ENCODE measurements at regions not wholly inside any gene's neighbourhood (a gene's known extent, or its start where the extent isn't known, plus 50 kb on each side); places are given as distances from the start of the nearest gene placed in this dataset.
"Not testable (repeated sequence)": the region's sequence is repeated elsewhere in the genome, so short reads cannot be mapped to it uniquely, and the experiment has no call there.

DNA sequence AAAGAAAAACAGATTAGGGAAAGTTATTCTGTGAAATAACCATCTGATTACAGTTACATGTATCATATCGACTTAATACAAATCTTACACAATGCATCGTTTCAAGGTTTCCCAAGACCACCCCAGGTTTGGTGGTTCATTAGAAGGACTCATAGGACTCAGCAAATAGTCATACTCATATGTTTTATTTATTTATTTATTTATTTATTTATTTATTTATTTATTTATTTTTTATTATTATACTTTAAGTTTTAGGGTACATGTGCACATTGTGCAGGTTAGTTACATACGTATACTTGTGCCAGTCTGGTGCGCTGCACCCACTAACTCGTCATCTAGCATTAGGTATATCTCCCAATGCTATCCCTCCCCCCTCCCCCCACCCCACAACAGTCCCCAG, 1199.0 kb downstream of the FOXD4L5 start:
- POLR2A ChIA-PET; H3K27ac Mint-ChIP-seq; H3K9me3 Mint-ChIP-seq; H3K4me1 ChIP-seq (ENCODE audit: insufficient read depth, low read length); H3K36me3 Mint-ChIP-seq; H3K4me3 ChIP-seq (ENCODE audit: low read length); H3K36me3 ChIP-seq (ENCODE audit: insufficient read depth, low read length); H3K4me3 Mint-ChIP-seq; H3K4me1 Mint-ChIP-seq; H3K27me3 ChIP-seq (ENCODE audit: insufficient read depth, low read length, poor library complexity, severe bottlenecking); H3K9me3 ChIP-seq (ENCODE audit: low read length); H3K27ac ChIP-seq (ENCODE audit: low read depth, low read length); CTCF ChIA-PET; H3K27me3 Mint-ChIP-seq; DNase-seq: not testable (repeated sequence)

DNA sequence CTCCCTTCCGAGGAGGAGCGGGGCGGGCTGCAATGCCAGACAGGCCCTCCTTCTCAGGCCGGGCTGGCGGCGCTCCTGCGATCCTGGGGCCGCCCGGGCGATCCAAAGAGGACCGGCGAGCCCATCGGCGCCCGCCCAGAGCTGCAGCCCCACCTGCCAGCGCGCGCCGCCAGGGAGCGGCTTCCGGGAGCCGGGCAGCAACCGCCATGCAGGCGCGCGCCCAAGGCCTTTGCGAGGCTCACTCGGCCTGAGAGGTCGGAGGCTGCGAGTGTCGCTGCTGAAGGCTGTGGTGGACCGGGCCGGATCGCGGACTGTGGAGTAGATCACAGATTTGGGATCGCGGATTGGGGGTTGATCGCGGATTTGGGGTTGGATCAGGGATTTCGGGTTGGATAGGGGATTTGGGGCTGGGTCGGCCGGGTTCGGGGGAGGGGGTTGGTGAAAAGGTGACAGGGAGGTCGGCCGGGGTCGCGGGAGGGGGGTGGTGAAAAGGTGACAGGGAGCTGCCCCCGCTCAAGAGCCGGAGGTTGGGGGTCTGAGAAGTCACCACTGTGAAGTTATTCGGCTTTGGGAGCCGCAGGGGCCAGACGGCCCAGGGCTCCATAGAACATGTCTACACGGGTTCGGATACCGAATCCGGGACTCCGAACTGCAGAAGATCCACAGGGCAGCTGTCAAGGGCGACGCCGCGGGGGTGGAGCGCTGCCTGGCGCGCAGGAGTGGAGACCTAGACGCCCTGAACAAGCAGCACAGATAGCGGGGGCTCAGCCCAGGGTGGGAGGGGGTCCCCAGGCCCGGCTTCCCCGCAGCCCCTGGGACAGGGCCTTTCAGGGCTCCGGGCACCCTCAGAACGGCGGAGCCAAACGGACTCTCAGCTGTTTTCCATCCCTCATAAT, 1213.4 kb downstream of the FOXD4L5 start:
- H3K27ac ChIP-seq (ENCODE audit: low read depth, low read length); H3K27ac Mint-ChIP-seq; H3K4me1 Mint-ChIP-seq; H3K9me3 Mint-ChIP-seq; H3K36me3 Mint-ChIP-seq; H3K4me3 Mint-ChIP-seq; H3K27me3 ChIP-seq (ENCODE audit: insufficient read depth, low read length, poor library complexity, severe bottlenecking); H3K27me3 Mint-ChIP-seq; H3K4me1 ChIP-seq (ENCODE audit: insufficient read depth, low read length); DNase-seq; H3K36me3 ChIP-seq (ENCODE audit: insufficient read depth, low read length); CTCF ChIA-PET; H3K4me3 ChIP-seq (ENCODE audit: low read length); H3K9me3 ChIP-seq (ENCODE audit: low read length); POLR2A ChIA-PET: not testable (repeated sequence)

DNA sequence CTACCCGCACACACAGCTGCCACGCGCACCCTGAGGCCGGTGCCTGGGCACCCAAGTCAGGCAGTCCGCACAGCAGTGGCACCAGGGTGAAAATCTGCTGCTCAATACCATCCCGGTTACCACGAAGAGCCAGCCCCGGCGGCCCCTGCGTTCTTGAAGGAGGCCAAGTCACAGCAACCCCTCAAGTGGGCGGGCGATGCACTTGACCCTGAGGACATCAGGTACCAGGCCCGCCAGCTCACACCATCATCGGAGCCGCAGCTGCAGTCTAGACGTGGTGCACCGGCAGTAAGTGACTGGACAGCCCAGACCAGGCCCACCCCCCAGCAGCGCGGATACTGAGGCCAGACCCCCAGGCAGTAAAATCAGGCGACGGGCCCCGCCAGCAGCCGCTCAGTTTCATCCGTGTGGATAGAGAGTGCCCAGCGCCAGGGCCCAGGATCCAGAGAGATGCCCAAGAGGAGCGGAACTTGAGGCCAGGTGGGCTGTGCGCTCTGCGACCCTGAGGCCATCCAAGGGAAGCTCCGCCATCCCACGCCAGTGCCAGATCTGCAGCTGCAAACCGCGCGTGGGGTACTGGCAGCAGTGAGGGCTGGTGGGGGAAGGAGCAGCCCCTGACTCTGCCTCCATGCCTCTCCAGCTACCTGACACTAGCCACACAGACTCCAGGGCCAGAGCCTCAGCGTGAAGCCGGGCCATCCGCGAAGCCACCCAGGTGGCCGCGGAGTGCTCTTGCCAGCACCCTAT, 1214.2 kb downstream of the FOXD4L5 start:
- CTCF ChIA-PET; H3K4me1 Mint-ChIP-seq; H3K27ac Mint-ChIP-seq; H3K36me3 Mint-ChIP-seq; H3K27me3 ChIP-seq (ENCODE audit: insufficient read depth, low read length, poor library complexity, severe bottlenecking); H3K27ac ChIP-seq (ENCODE audit: low read depth, low read length); H3K9me3 ChIP-seq (ENCODE audit: low read length); POLR2A ChIA-PET; H3K4me3 Mint-ChIP-seq; H3K4me3 ChIP-seq (ENCODE audit: low read length); H3K4me1 ChIP-seq (ENCODE audit: insufficient read depth, low read length); H3K27me3 Mint-ChIP-seq; H3K36me3 ChIP-seq (ENCODE audit: insufficient read depth, low read length); H3K9me3 Mint-ChIP-seq: not testable (repeated sequence)
- peak in 1 of 5 donors; percentile 37 for DNase-seq

DNA sequence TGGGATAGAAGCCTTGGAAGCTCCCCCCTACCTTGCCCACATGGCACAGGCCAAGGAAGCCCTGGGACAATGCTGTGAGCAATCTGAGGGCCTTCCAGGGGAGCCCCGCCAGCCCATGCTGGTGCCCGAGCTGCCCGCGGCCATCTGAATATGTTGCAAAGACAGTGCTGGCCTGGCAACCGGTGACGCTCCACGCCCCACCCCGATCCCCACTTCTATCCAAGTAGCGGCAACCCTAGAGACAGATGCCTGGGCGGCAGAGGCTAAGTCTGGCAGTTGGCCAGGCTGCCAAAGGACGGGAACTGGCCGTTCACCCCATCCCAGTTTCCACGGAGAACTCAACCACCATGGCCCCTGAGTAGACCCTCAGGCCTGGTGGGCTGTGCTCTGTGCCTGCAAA, 1214.9 kb downstream of the FOXD4L5 start:
- CTCF ChIA-PET: not testable (repeated sequence)

DNA sequence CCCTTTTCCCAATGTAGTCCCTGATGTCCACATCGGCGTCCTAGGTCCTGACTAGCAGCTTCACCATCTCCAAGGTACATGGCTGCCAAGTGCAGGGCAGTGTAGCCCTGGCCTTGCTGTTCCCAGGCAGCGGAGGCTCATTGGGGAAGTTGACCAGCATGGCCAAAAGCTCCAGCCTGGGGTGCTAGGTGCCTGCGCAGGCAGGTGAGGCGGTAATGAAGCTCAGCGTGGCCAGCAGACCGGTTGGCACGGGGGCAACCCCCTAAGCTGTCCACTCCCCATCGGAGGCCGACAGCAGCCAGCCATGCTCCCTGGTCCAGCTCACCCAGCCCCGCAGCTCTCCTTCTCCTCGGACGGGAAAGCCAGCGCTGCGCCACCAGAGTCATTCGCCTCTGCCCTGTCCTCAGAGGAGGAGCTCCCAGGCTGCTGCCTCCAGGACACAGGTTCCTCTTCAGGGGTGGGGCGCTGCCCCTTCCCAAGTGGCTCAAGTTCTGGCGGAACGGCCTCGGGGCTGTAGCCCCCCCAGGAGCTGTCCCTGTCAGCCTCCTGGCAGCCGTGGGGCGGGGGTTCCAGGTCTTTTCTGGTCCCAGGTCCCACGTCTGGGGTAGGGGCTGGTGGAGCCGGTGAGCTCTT, 1218.2 kb downstream of the FOXD4L5 start:
- Histone ChIP-seq H3K27me3 (ENCODE audit: insufficient read depth, low read length, poor library complexity, severe bottlenecking) (no peaks in the 10 kb centered on the region), H3K4me1 (ENCODE audit: insufficient read depth, low read length) (no peaks in the 10 kb centered on the region), H3K9me3 (ENCODE audit: low read length) (no peaks in the 10 kb centered on the region), H3K27ac (ENCODE audit: low read depth, low read length) (no peak overlapping the region), H3K36me3 (ENCODE audit: insufficient read depth, low read length) (no peaks in the 10 kb centered on the region), H3K4me3 (ENCODE audit: low read length) (no peak overlapping the region)
- POLR2A ChIA-PET: no interaction called here
- Mint-ChIP-seq H3K27me3 (no peaks in the 10 kb centered on the region), H3K4me3 (no peak overlapping the region), H3K27ac (no peak overlapping the region), H3K9me3 (peaks cover 4 to 12% (median 9%) of the 10 kb centered on the region in 5 donors), H3K4me1 (no peaks in the 10 kb centered on the region), H3K36me3 (peaks cover 0 to 4% (median 2%) of the 10 kb centered on the region in 3 donors)
- CTCF ChIA-PET: no interaction called here
- DNase-seq: no peak

More for the DNA sequence above, 1214.9 kb downstream of the FOXD4L5 start:
- H3K36me3 ChIP-seq (ENCODE audit: insufficient read depth, low read length); H3K27ac ChIP-seq (ENCODE audit: low read depth, low read length); H3K4me1 Mint-ChIP-seq; H3K27ac Mint-ChIP-seq; H3K36me3 Mint-ChIP-seq; H3K9me3 Mint-ChIP-seq; H3K27me3 ChIP-seq (ENCODE audit: insufficient read depth, low read length, poor library complexity, severe bottlenecking); POLR2A ChIA-PET; H3K27me3 Mint-ChIP-seq; DNase-seq; H3K4me3 ChIP-seq (ENCODE audit: low read length); H3K9me3 ChIP-seq (ENCODE audit: low read length); H3K4me1 ChIP-seq (ENCODE audit: insufficient read depth, low read length); H3K4me3 Mint-ChIP-seq: not testable (repeated sequence)

GRCh38 chr9:64061013-64061627, 1223.9 kb downstream of the FOXD4L5 start:
- CTCF ChIA-PET: no interaction called here
- no peak overlapping the region for H3K27ac Mint-ChIP-seq
- no peak overlapping the region for H3K4me3 Mint-ChIP-seq
- H3K9me3 ChIP-seq (ENCODE audit: low read length): no peaks in the 10 kb centered on the region
- peaks cover 0 to 4% (median 2%) of the 10 kb centered on the region in 3 donors for H3K36me3 Mint-ChIP-seq
- H3K4me1 ChIP-seq (ENCODE audit: insufficient read depth, low read length): no peaks in the 10 kb centered on the region
- H3K27ac ChIP-seq (ENCODE audit: low read depth, low read length): no peak overlapping the region
- POLR2A ChIA-PET: no interaction called here
- H3K4me1 Mint-ChIP-seq: no peaks in the 10 kb centered on the region
- no peak overlapping the region for H3K4me3 ChIP-seq (ENCODE audit: low read length)
- no peak for DNase-seq
- H3K27me3 Mint-ChIP-seq: no peaks in the 10 kb centered on the region
- H3K27me3 ChIP-seq (ENCODE audit: insufficient read depth, low read length, poor library complexity, severe bottlenecking): no peaks in the 10 kb centered on the region
- peaks cover 4 to 11% (median 7%) of the 10 kb centered on the region in 5 donors for H3K9me3 Mint-ChIP-seq
- H3K36me3 ChIP-seq (ENCODE audit: insufficient read depth, low read length): no peaks in the 10 kb centered on the region

DNA sequence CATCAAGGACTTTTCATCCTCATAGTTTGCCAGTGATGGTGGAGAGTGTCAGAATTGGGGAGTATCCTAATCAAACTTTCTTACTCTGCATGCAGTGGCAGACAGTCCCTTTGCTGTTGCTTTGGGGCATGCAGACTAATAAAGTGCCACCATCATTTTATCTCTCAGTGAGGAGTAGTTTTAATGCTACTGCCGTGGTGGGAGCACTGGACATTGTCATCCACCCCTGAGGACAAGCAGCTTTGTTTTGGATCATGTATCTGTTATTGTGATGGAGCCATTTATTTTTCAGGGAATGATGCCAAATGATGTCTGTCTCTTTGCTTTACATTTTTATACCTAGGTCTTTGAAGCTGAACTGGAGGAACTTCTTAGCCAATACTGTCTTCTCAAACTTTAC, 1226.9 kb downstream of the FOXD4L5 start:
- H3K4me3 Mint-ChIP-seq; DNase-seq; H3K9me3 ChIP-seq (ENCODE audit: low read length); H3K27me3 ChIP-seq (ENCODE audit: insufficient read depth, low read length, poor library complexity, severe bottlenecking); H3K27ac Mint-ChIP-seq; H3K4me1 Mint-ChIP-seq; H3K27me3 Mint-ChIP-seq; POLR2A ChIA-PET; H3K4me3 ChIP-seq (ENCODE audit: low read length); H3K36me3 ChIP-seq (ENCODE audit: insufficient read depth, low read length); CTCF ChIA-PET; H3K4me1 ChIP-seq (ENCODE audit: insufficient read depth, low read length); H3K36me3 Mint-ChIP-seq; H3K27ac ChIP-seq (ENCODE audit: low read depth, low read length); H3K9me3 Mint-ChIP-seq: not testable (repeated sequence)

DNA sequence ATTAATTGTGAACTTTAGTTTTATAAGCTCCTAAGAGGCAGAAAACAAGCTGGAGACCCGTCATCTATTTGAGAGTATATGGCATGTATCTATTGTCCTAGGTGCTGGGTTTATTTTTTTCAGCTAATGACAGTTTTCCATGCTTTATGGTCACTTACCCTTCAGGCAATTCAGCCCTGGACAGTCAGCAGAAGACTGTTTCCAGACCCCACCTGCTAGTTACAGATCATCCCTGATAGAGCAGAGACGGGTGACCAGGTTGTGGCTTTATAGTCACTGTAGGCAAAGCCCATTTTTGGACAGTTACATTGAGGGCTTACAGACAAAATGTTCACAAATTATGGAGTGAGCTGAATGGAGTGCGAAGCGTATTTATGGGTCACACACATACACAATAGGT, 1227.5 kb downstream of the FOXD4L5 start:
- no peak overlapping the region for H3K4me3 Mint-ChIP-seq
- H3K4me1 ChIP-seq (ENCODE audit: insufficient read depth, low read length): no peaks in the 10 kb centered on the region
- H3K36me3 ChIP-seq (ENCODE audit: insufficient read depth, low read length): no peaks in the 10 kb centered on the region
- DNase-seq: no peak
- no peak overlapping the region for H3K27ac ChIP-seq (ENCODE audit: low read depth, low read length)
- H3K9me3 ChIP-seq (ENCODE audit: low read length): no peaks in the 10 kb centered on the region
- H3K9me3 Mint-ChIP-seq: peaks cover 0 to 4% (median 0%) of the 10 kb centered on the region in 5 donors
- no peaks in the 10 kb centered on the region for H3K36me3 Mint-ChIP-seq
- ChIA-PET CTCF (no interaction called here), POLR2A (no interaction called here)
- H3K4me3 ChIP-seq (ENCODE audit: low read length): no peak overlapping the region
- no peak overlapping the region for H3K27ac Mint-ChIP-seq
- no peaks in the 10 kb centered on the region for H3K27me3 ChIP-seq (ENCODE audit: insufficient read depth, low read length, poor library complexity, severe bottlenecking)
- no peaks in the 10 kb centered on the region for H3K27me3 Mint-ChIP-seq
- H3K4me1 Mint-ChIP-seq: no peaks in the 10 kb centered on the region
